ENCODE measurements at regions not wholly inside any gene's neighbourhood (a gene's known extent, or its start where the extent isn't known, plus 50 kb on each side); places are given as distances from the start of the nearest gene placed in this dataset.

DNA sequence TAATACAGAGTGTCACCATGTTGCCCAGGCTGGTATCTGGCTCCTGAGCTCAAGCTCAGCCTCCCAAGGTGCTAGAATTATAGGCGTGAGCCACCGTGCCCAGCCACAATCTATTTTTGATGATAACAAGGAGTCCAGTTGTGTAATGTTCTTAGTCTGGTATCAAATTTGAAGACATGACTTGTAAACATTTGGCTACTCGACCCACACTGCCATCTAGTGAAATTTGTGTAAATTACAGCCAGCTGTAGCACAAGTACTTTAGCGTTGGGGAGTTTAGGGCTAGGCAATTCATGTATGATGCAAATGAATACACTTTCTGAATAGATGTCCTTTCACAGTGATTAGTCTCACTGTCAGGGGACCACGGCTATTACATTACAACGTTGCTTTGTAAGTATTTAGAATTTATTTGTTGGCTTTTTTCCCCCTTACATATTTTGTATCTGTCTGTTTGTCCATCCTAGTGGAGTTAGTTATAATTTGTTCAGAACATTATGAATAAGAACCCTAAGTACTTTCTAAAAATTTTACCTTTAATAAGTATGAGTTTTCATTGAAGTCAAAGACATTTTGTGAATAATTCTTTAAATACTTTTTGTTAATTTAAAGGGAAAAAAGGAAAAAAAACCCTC is 139.7 kb downstream of the PRDM13 start:
- TF ChIP-seq MYC (IDR thresholded peaks at IDR 0.05; ENCODE audit: low read depth, low read length) (no peak), POLR2A (IDR thresholded peaks at IDR 0.05; ENCODE audit: extremely low read depth, insufficient read length) (no peak)
- TF ChIP-seq, protein P1, sequence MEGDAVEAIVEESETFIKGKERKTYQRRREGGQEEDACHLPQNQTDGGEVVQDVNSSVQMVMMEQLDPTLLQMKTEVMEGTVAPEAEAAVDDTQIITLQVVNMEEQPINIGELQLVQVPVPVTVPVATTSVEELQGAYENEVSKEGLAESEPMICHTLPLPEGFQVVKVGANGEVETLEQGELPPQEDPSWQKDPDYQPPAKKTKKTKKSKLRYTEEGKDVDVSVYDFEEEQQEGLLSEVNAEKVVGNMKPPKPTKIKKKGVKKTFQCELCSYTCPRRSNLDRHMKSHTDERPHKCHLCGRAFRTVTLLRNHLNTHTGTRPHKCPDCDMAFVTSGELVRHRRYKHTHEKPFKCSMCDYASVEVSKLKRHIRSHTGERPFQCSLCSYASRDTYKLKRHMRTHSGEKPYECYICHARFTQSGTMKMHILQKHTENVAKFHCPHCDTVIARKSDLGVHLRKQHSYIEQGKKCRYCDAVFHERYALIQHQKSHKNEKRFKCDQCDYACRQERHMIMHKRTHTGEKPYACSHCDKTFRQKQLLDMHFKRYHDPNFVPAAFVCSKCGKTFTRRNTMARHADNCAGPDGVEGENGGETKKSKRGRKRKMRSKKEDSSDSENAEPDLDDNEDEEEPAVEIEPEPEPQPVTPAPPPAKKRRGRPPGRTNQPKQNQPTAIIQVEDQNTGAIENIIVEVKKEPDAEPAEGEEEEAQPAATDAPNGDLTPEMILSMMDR (IDR thresholded peaks at IDR 0.05; ENCODE audit: low read depth, low read length), result peak; percentile 69
- TF ChIP-seq, protein P2, sequence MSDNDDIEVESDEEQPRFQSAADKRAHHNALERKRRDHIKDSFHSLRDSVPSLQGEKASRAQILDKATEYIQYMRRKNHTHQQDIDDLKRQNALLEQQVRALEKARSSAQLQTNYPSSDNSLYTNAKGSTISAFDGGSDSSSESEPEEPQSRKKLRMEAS (IDR thresholded peaks at IDR 0.05; ENCODE audit: low read depth, low read length), result 0 out of 2 replicates have a peak, but pooled peaks have one; percentile 30
- no peak overlapping the region for H3K4me3 ChIP-seq (ENCODE audit: low read depth, low read length)
- DNase-seq (ENCODE audit: low read depth), result peak; percentile 84

DNA sequence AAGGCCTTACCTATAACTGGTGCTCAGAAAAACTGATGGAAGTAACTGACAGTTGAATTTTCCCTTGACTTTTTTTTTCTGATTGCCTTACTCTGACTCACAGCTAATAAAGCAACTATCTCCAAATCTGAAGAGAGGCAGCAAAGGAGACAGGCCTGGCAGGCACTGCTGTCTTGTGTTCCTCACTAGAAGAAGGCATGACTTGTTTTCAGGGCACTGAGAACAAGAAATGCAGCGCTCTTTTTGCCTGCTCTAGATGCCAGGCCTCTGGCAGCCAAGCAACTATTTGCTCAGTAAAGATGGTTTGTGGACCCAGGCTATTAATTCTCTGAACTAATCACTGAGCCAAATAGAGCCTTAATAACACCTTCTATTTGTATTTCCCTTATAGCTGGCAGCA is 155.1 kb downstream of the PRDM13 start:
- TF ChIP-seq, protein P1 (IDR thresholded peaks at IDR 0.05; ENCODE audit: low read depth, low read length), result no peak
- TF ChIP-seq, protein P2 (IDR thresholded peaks at IDR 0.05; ENCODE audit: low read depth, low read length), result no peak
- TF ChIP-seq POLR2A (IDR thresholded peaks at IDR 0.05; ENCODE audit: extremely low read depth, insufficient read length) (no peak), MYC (IDR thresholded peaks at IDR 0.05; ENCODE audit: low read depth, low read length) (no peak)
- DNase-seq (ENCODE audit: low read depth), result no peak
- no peak overlapping the region for H3K4me3 ChIP-seq (ENCODE audit: low read depth, low read length)

- no peak overlapping the region for H3K4me3 ChIP-seq (ENCODE audit: low read depth, low read length)
- TF ChIP-seq, protein P2 (IDR thresholded peaks at IDR 0.05; ENCODE audit: low read depth, low read length), result no peak
- no peak for TF ChIP-seq POLR2A (IDR thresholded peaks at IDR 0.05; ENCODE audit: extremely low read depth, insufficient read length)
- no peak for TF ChIP-seq MYC (IDR thresholded peaks at IDR 0.05; ENCODE audit: low read depth, low read length)
- TF ChIP-seq, protein P1 (IDR thresholded peaks at IDR 0.05; ENCODE audit: low read depth, low read length), result no peak
- DNase-seq (ENCODE audit: low read depth), result no peak
These were observed 161.5 kb downstream of the PRDM13 start for GRCh38 chr6:99768166-99768565.

DNA sequence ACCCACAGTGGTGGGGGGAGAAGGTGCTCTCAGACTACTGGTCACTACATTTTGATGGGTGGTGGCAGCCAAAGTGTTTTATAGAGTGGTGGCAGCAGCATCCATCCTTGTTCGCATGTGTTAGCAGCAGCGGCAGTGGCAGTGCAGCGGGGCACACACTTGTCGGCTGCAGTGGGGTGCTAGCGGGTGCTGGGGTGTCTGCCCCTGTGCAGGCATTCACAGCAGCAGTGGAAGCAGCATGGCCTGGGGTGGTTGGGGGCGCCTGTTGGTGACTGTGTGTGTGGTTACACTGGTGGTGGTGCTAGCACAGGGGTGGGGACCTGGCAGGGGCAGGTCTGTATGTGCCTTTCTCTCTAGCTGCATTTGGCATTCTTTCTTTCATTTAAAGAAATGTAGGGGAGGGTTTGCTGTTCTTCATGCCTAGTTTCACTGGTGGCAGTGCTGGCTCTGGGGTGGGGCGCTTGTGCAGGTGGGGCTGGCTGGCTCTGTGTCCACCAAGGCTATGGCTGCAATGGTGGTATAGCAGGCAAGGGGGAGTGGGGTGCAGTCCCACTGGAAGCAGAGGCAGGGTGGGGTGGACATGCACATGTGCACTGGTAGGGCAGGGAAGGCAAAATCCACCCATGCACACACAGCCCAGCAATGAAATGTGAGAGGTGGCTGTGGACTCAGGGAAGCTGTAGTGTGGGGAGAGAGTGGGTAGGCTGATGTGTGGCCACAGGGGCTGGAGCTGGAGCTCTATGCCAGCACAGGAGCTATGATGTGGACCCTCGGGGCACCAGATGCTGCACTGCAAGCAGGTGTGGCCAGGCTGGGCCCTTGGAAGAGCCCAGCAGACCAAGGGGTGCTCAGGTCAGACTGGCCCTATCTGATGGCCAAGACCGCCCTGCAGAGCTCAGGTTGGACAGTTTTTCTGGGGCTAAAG is 173.3 kb downstream of the PRDM13 start:
- DNase-seq (ENCODE audit: low read depth), result no peak
- TF ChIP-seq POLR2A (IDR thresholded peaks at IDR 0.05; ENCODE audit: extremely low read depth, insufficient read length) (no peak), MYC (IDR thresholded peaks at IDR 0.05; ENCODE audit: low read depth, low read length) (no peak)
- TF ChIP-seq, protein P1 (IDR thresholded peaks at IDR 0.05; ENCODE audit: low read depth, low read length), result no peak
- TF ChIP-seq, protein P2 (IDR thresholded peaks at IDR 0.05; ENCODE audit: low read depth, low read length), result no peak

DNA sequence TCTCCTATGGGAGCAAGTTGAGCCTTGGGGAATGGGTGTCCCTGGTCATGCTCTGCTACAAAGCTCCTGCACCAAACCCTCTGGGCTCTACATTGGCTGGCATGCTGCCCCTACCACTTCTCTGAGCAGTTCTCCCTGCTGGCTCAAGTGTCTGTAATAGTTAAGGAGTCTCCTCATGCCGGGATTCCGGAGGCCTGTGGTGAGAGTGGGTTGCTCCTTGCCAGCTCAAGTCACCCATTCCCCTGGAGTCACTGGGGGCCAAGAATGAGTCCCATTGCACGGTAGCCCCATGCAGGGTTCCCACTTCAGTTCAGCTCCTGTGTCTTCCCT is 173.9 kb downstream of the PRDM13 start:
- no peak for TF ChIP-seq MYC (IDR thresholded peaks at IDR 0.05; ENCODE audit: low read depth, low read length)
- TF ChIP-seq POLR2A (IDR thresholded peaks at IDR 0.05; ENCODE audit: extremely low read depth, insufficient read length), result no peak
- TF ChIP-seq, protein P2 (IDR thresholded peaks at IDR 0.05; ENCODE audit: low read depth, low read length), result no peak
- TF ChIP-seq, protein P1 (IDR thresholded peaks at IDR 0.05; ENCODE audit: low read depth, low read length), result no peak
- DNase-seq (ENCODE audit: low read depth), result no peak
- no peak overlapping the region for H3K4me3 ChIP-seq (ENCODE audit: low read depth, low read length)

More for the DNA sequence above, 173.3 kb downstream of the PRDM13 start:
- no peak overlapping the region for H3K4me3 ChIP-seq (ENCODE audit: low read depth, low read length)

Measured in NB4 (cell line).